Heart right ventricle (tissue), 16 donors: ENCODE measurements at regions not wholly inside any gene's neighbourhood (a gene's known extent, or its start where the extent isn't known, plus 50 kb on each side); places are given as distances from the start of the nearest gene placed in this dataset.

ENCODE experiments used
- ATAC-seq, 8 donors: fragments of 200-7000 bp; cut with Tn5 transposase; one replicate each; pipeline ENCODE4 v1.9.1; 2020; ENCODE audit warnings: mild to moderate bottlenecking in 8 of 8, moderate library complexity in 8 of 8, moderate number of reproducible peaks in 1 of 8
- DNase-seq, 2 donors: peaks; one replicate each; pipeline ENCODE4 v3.0.0-alpha.2; 2020
- H3K27ac ChIP-seq, 10 donors: fragments of 200-600 bp; sonication (generic) in 2 of 10; one replicate each; pipeline versions ENCODE4 v1.5.0 to v1.8.0; 2020 to 2022; ENCODE audit warnings: mild to moderate bottlenecking in 3 of 10
- H3K27me3 ChIP-seq, 7 donors: fragments of 200-600 bp; one replicate each; pipeline ENCODE4 v1.8.0; 2021 to 2022; ENCODE audit warnings: mild to moderate bottlenecking in 2 of 7
- H3K36me3 ChIP-seq, 9 donors: fragments of 200-600 bp; sonication (generic) in 1 of 9; one replicate each; pipeline versions ENCODE4 v1.5.0 to v1.8.0; 2020 to 2022; ENCODE audit warnings: mild to moderate bottlenecking in 2 of 9
- H3K4me1 ChIP-seq, 9 donors: fragments of 200-600 bp; sonication (generic) in 1 of 9; one replicate each; pipeline versions ENCODE4 v1.5.0 to v1.8.0; 2020 to 2022; ENCODE audit warnings: mild to moderate bottlenecking in 4 of 9
- H3K4me3 ChIP-seq, 10 donors: fragments of 200-600 bp; sonication (generic) in 2 of 10; one replicate each; pipeline versions ENCODE4 v1.5.0 to v1.8.0; 2020 to 2022; ENCODE audit warnings: mild to moderate bottlenecking in 7 of 10, moderate library complexity in 2 of 10
- H3K9me3 ChIP-seq, 11 donors: fragments of 200-600 bp in 10 of 11; sonication (generic) in 2 of 11; one replicate each; pipeline versions ENCODE4 v1.5.0 to v1.8.0; 2013 to 2022; ENCODE audit warnings: mild to moderate bottlenecking in 2 of 11, control low read depth in 1 of 11, moderate library complexity in 1 of 11
- WGBS, 2 donors: extraction: QIAGEN DNeasy Blood & Tissue Kit; methylation state at CpG; one replicate each; pipeline ENCODE4 v1.1.7; 2013; ENCODE audit warnings: inconsistent platforms in 1 of 2; 5-methylcytosine and 5-hydroxymethylcytosine counted together
- intact Hi-C, 10 donors: fragments of 100-400 bp; cut with DNase I; formaldehyde crosslinking; loops; one replicate each; pipeline versions ENCODE4 v1.11.1 to v1.14.2; 2022
- TF ChIP-seq, protein P1 (sequence below), 9 donors: fragments of 200-600 bp; sonication (generic) in 2 of 9; IDR thresholded peaks; one replicate each; pipeline versions ENCODE4 v1.5.0 to v1.8.0; 2021 to 2022; ENCODE audit warnings: antibody characterized with exemption in 9 of 9, mild to moderate bottlenecking in 5 of 9, moderate library complexity in 1 of 9
- donor health status: Arrhythmogenic right ventricular cardiomyopathy.
- donor health status: ischemic (EF 13 %, LVEDD 7.1; RV severe dilation, severe dysfunction).
- donor health status: healthy with polysubstance abuse.
- donor health status: DM: no; HTN: yes; CAD: no.
- donor health status: DM: no; HTN: no; CAD: no.
- donor health status: ischemic (EF 25% LVEDD 6.9; RV normal size, moderate dysfunction).
- donor health status: ischemic (EF 25% LVEDD 5.7; RV mildly dilated, moderate dysfunction).
- donor health status: healthy.
- donor health status: DM: yes; HTN: yes; CAD: no.
- donor health status: Ischemic cardiomyopathy.
- donor health status: ischemic (EF 35%, LVEDD 5.7; RV mildly dilated, moderate dysfunction).
- donor health status: nonischemic (EF 11% LVEDD 7.7; RV severe dilation, severe dysfunction).
- donor health status: DM: yes; HTN: yes; CAD: no.
- donor health status: PGD.
- donor health status: ischemic (EF 29% LVEDD 5.4; RV normal size, mild dysfunction).
- donor health status: nonischemic (EF 23%, LVEDD 6.1; RV moderate dilation, normal function).

GRCh38 chr12:23002381-23002780 lies 377.4 kb downstream of the ETNK1 start:
- DNase-seq (no peak), ATAC-seq (no peak)
- Histone ChIP-seq H3K4me3 (no peak overlapping the region), H3K27me3 (no peaks in the 10 kb centered on the region), H3K27ac (no peak overlapping the region), H3K9me3 (peaks cover 0 to 15% (median 0%) of the 10 kb centered on the region in 11 donors), H3K36me3 (no peaks in the 10 kb centered on the region), H3K4me1 (no peaks in the 10 kb centered on the region)
- TF ChIP-seq, protein P1, sequence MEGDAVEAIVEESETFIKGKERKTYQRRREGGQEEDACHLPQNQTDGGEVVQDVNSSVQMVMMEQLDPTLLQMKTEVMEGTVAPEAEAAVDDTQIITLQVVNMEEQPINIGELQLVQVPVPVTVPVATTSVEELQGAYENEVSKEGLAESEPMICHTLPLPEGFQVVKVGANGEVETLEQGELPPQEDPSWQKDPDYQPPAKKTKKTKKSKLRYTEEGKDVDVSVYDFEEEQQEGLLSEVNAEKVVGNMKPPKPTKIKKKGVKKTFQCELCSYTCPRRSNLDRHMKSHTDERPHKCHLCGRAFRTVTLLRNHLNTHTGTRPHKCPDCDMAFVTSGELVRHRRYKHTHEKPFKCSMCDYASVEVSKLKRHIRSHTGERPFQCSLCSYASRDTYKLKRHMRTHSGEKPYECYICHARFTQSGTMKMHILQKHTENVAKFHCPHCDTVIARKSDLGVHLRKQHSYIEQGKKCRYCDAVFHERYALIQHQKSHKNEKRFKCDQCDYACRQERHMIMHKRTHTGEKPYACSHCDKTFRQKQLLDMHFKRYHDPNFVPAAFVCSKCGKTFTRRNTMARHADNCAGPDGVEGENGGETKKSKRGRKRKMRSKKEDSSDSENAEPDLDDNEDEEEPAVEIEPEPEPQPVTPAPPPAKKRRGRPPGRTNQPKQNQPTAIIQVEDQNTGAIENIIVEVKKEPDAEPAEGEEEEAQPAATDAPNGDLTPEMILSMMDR (IDR thresholded peaks at IDR 0.05), result no peak
- intact Hi-C loops, result no loop called here
- 71 to 79% methylated on average over 7 of the region's 7 CpGs for WGBS, 2 donors

DNA sequence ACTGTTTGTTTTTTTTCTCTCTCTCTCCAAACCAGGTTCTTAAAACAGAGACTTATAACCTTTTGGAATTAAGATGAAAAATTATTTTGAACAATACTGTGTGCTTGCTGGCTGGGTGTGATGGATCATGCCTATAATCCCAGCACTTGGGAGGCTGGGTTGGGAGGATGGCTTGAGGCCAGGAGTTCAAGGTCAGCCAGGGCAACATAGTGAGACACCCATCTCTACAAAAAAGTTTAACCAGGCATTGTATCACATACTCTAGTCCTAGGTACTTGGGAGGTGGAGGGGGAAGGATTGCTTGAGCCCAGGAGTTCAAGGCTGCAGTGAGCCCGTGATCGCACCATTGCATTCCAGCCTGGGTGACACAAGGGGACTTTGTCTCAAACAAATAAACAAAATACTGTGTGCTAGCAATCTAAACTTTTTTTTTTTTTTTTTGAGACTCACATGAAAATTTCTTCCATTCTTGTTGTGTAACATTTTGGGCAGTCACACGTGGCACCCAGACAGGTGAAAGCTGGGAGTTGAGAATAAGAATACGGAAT lies 379.6 kb downstream of the ETNK1 start:
- ATAC-seq (no peak), DNase-seq (no peak)
- H3K36me3 ChIP-seq, result no peaks in the 10 kb centered on the region
- H3K4me1 ChIP-seq, result peaks cover 0 to 14% (median 0%) of the 10 kb centered on the region in 9 donors
- no peak overlapping the region for H3K27ac ChIP-seq
- H3K9me3 ChIP-seq, result peaks cover 0 to 2% (median 0%) of the 10 kb centered on the region in 11 donors
- no peaks in the 10 kb centered on the region for H3K27me3 ChIP-seq
- intact Hi-C loops, result no loop called here
- H3K4me3 ChIP-seq, result no peak overlapping the region
- 87 to 96% methylated on average over 4 of the region's 4 CpGs for WGBS, 2 donors
- TF ChIP-seq, protein P1 (IDR thresholded peaks at IDR 0.05), result no peak

DNA sequence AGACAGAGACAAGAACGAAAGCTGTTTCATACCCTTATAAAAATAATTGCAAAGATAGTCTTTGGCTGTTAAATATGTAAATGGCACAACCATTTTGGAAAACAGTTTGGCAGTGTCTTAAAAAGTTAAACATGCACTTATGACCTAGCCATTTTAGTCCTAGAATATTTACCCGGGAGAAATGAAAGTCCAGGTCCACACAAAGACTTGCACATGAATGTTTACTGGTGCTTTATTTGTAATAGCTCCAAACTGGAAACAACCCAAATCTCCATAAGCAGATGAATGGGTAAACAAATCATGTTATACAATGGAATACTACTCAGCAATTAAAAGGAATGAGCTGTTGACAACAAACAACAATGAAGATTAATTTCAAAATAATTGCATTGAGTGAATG lies 380.4 kb downstream of the ETNK1 start:
- Histone ChIP-seq H3K4me3 (no peak overlapping the region), H3K9me3 (no peaks in the 10 kb centered on the region), H3K27me3 (no peaks in the 10 kb centered on the region), H3K4me1 (peaks cover 0 to 14% (median 0%) of the 10 kb centered on the region in 9 donors), H3K27ac (no peak overlapping the region), H3K36me3 (no peaks in the 10 kb centered on the region)
- DNase-seq (no peak), ATAC-seq (no peak)
- intact Hi-C loops, result no loop called here
- TF ChIP-seq, protein P1 (IDR thresholded peaks at IDR 0.05), result no peak
- WGBS, 2 donors, result 56 to 72% methylated on average over 2 of the region's 2 CpGs

- Histone ChIP-seq H3K4me1 (peaks cover 0 to 14% (median 0%) of the 10 kb centered on the region in 9 donors), H3K36me3 (no peaks in the 10 kb centered on the region), H3K9me3 (peaks cover 0 to 1% (median 0%) of the 10 kb centered on the region in 11 donors), H3K27ac (no peak overlapping the region), H3K27me3 (no peaks in the 10 kb centered on the region), H3K4me3 (no peak overlapping the region)
- peak in 5 of 8 donors; percentile 28 to 76 (median 41) for ATAC-seq
- WGBS, 2 donors, result 59 to 68% methylated on average over 2 of the region's 2 CpGs
- peak; percentile 32 to 55 for DNase-seq
- intact Hi-C loops, result no loop called here
- TF ChIP-seq, protein P1 (IDR thresholded peaks at IDR 0.05), result no peak
These were observed 381.4 kb downstream of the ETNK1 start for GRCh38 chr12:23006413-23006812.
